Activated CD4-positive, CD25-positive, alpha-beta regulatory T cell treated with anti-CD3 and anti-CD28 coated beads, Interleukin-2, amount 50 U/mL, for 16 hours (primary cell): ENCODE measurements at regions not wholly inside any gene's neighbourhood (a gene's known extent, or its start where the extent isn't known, plus 50 kb on each side); places are given as distances from the start of the nearest gene placed in this dataset.
"Not testable (repeated sequence)": the region's sequence is repeated elsewhere in the genome, so short reads cannot be mapped to it uniquely, and the experiment has no call there.

Experiments
- DNase-seq: peaks from one replicate; pipeline ENCODE4 v3.0.0-alpha.2; 2020; ENCODE audit warnings: low read depth, low spot score

DNA sequence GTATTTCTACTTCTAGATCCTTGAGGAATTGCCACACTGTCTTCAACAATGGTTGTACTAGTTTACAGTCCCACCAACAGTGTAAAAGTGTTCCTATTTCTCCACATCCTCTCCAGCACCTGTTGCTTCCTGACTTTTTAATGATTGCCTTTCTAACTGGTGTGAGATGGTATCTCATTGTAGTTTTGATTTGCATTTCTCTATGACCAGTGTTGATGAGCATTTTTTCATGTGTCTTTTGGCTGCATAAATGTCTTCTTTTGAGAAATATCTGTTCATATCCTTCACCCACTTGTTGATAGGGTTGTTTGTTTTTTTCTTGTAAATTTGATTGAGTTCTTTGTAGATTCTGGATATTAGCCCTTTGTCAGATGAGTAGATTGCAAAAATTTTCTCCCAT is 1447.0 kb downstream of the ZPLD1 start:
- not testable (repeated sequence) for DNase-seq

DNA sequence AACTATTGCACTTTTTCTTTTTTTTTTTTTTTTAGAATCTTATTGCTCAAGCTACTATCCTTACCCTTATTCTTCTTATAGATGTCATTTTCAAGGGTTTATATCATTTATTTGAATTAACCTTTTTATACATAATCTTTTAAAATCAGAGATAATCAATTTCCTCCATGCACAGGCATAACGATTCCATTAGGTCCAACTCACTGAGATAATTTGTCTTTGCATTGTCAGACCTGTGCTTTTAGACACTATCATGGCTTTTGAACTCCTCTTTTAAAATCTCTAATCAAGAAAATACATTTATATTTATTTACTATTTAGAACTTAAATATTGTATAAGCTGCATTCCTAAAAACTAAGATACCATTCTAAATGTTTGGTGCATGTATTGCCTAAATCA is 1454.9 kb downstream of the ZPLD1 start:
- DNase-seq: no peak

DNA sequence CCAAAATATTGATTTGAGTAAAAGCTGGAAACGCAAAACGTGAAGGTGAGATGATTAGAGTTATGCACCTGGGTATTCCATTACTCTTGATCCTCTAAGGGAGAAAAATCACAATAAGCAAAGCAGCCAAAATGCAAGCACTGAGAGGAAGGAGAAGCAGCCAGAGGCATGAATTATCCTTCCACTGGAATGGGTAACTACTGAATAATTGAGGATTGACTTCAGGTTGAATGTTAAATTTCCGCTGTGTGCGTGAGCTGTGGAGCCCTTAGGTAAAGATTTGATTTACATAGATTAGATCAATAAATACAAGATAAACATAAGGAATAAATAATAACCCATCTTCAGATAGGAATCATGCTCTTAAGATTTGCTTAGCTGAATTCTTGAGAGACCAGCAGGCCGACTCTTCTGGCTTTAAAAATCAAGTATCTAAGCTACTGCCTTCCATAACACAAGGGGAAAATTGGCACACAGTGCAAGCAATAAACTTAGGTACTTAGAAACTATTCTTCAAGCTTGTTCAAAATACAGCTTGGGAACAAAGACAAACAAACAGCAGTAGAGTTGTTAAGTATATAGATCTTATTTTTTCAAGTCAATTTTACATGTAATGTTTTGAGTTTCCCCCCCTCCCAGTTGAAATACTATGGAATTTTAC is 1459.5 kb downstream of the ZPLD1 start:
- DNase-seq: no peak

DNA sequence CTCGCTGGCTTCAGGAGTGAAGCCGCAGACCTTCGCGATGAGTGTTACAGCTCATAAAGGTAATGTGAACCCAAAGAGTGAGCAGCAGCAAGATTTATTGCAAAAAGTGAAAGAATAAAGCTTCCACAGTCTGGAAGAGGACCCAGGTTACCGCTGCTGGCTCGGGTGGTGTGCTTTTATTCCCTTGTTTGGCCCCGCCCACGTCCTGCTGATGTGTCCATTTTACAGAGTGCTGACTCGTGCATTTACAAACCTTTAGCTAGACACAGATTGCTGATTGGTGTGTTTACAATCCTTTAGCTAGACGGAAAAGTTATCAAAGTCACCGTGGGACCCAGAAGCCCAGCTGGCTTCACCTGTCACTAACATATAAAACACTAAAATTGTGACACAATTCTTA is 1464.5 kb downstream of the ZPLD1 start:
- no peak for DNase-seq

DNA sequence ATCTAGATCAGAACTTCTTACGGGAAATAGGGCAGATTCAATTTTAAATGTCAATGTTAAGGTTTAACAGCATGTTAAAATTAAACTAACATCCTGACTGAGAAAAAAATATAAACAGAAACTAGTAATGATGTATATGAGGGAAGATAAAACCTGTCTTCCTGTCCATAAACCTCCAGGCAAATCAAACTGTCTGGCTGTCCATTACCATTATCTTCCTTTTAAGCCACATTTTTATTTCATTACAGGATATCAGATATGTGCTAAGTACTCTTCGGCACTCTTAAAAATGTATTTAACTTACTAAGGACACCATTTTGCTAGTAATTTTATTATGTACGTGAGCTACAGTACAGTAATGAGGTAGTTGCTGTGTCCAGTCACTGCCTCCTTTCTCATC is 1461.7 kb upstream of the ALCAM start:
- DNase-seq: no peak

DNA sequence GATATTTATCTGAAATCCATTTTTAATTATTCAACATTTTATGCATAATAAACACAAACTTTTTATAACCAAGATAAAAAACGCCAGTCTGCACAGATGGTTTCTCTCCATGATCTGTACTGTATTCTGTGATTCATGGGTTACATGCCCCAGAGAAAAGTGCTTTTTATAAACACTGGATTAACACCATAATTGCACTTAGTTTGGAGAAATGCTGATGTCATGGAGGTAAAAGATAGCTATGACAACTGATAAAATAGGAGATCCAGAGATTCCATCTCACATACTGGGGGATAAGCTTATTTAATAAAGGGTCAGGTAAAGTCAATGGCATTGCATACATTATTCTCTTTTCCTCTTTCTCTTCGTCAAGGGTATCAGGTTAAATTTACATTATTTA is 1460.4 kb upstream of the ALCAM start:
- no peak for DNase-seq

DNA sequence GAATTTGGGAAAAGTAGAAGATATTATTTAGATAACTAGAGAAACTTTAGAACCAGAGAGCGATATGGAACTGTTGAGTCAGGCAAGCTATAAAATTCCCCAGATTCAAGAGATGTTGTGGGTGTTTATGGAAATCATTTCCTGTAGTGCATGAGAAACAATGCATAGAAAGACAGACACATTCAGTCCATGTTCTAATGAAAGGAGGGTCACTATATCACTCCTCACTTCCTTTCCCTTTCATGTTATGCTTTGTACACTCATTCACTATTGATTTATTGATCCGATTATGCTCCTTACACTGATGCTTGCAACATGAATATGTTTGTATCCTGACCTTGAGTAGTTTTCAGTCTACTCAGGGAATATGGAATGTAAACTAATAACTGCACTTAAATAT is 1459.9 kb upstream of the ALCAM start:
- no peak for DNase-seq

DNA sequence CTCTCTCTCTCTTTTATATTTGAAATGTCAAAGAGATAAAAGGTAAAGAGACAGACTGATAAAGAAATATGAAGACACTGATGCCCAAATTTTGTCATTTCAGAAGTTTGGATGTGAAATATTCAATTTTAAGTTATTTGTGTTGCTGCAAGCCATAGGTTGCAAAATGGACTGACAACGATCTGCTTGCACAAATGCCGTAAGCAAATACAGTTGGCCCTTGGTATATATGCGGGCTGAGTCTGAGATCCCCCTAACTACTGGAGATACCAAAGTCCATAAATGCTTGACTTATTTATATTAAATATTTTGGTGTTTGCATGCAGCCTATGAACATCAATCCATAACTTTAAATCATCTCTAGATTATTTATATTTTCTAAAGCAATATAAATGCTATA is 1459.1 kb upstream of the ALCAM start:
- DNase-seq: no peak

DNA sequence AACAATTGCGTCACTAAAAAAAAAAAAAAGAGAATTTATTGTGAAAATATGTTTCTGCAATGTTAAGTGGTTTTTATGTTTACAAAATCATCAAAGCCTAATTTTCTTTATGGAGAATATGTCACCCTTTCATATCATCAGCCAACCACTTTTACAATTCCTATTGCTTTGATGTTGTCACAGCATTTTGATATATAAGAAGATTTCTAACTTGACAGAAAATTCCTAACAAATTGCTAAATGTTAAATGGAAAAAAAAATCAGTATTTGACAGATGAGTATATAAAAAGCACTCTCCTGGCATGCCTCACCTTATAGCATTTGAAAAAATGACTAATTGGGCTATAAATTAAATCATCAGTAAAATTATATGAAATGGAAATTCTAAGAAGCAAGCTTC is 1457.3 kb upstream of the ALCAM start:
- DNase-seq: no peak

DNA sequence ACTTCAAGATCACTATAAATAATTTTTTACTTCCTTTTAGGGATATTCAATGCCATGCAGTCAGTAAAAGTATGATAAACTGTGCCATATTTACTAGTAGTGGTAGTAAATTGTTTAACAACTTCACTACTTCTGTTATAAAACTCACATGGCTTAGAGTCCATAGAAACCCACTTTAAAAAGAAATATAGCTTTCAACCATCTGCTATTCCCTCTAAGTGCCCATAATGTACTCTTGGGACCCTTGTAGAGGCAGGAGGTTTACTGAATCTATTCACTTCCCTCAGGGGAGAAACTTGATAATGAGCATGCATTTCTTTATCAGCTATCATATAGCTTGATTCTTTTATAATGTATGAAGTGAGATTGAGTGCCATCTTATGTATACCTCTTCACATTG is 1448.4 kb upstream of the ALCAM start:
- DNase-seq: no peak

DNA sequence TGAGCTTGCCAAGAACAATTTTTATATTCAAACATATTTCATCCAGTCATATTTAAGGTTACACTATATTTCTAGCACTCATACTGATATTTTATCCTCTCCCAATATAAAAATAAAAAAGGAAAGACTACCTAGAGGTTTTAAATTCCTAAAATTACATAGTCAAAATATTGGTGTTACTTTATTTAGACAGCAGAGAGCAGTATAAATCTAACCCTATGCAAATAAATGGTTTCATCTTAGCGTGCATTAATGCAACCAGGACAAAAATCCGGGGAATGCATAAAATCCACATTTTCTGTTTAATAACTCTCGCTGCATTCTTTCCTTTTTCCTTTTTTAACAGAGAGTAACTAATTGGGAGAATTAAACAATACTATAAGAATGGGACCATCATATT is 1447.4 kb upstream of the ALCAM start:
- DNase-seq: no peak

DNA sequence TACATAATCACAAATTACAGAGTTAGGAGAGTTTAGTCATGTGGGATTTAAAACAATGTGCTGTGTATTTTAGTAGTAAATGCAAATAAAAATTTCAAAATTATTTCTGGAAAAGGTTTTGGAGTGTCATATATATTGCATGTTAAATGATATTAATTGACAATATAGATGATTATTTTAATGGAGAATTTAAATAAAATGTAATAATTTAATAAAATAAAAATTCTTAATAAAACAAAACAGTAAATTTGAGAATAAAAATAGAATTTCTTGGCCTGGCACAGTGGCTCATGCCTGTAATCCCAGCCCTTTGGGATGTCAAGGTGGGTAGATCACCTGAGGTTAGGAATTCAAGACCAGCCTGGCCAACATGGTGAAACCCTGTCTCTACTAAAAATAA is 1442.8 kb upstream of the ALCAM start:
- no peak for DNase-seq

DNA sequence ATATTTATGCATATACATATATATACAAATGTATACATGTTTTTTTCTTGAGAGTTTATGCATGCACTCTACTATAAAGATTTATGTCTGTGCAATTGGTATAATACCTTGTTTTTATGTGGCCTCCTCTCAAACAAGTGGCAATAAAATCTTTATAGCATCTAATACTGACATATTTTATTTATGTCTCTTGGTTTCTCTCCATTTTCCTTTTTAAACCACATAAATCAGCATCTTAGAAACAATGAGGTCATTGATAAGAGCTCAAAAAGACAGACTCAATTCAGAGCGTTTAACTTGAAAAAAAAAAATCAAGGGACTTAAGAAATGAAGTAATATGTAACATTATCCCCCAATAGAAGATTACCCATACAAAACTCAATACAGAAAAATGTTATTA is 1442.2 kb upstream of the ALCAM start:
- no peak for DNase-seq

DNA sequence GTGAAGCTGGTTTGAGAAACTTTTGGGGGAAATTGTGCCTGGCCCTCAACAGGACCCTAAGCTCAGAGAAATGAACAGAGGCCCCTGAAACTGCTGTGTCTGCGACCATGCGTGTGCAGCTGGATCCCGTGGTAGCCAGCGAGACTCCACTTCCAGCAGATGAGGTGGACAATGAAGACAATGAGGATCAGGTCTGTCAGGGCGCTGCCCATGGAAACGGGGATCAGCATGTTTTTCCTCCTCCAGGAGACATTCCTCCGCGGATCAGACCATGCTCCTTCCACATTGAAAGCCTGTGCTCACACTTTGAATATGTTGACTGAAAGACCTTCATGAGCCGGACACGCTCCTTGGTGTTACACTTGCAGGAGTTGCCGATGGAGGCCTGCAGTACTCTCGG is 1439.8 kb upstream of the ALCAM start:
- DNase-seq: no peak

DNA sequence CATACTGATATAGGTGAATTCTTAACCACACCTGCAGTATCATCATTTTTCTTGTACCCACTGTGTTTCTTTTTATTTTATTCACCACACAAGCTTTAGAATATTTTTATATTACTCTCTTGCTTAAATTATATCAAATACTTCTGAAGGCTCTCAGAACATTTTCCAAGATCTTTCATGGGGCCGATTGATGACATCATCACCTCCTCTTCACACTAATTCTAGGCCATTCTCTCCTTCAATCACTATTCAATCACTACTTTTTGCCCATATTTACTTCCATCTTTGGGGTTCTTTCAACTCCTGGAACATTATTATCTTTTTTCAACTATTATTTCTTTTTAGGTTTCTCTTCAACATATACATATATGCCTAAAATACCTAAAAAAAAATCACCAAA is 1438.8 kb upstream of the ALCAM start:
- DNase-seq: no peak

DNA sequence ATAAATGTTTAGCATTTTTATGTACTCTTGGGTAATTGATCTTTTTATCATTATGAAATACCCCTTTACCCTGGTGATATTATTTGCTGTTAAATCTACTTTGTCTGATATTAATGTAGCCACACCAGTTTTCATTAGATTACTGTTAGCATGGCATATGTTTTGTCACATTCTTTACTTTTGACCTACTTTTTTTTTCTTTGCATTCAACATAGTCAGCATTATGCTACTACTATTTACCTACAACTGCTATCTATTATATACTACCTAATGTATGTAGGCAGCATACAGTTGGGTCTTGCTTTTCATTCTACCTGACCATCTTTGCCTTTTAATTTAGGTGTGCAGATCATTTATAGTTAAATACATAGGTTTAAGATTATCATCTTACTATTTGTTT is 1429.6 kb upstream of the ALCAM start:
- DNase-seq: no peak

DNA sequence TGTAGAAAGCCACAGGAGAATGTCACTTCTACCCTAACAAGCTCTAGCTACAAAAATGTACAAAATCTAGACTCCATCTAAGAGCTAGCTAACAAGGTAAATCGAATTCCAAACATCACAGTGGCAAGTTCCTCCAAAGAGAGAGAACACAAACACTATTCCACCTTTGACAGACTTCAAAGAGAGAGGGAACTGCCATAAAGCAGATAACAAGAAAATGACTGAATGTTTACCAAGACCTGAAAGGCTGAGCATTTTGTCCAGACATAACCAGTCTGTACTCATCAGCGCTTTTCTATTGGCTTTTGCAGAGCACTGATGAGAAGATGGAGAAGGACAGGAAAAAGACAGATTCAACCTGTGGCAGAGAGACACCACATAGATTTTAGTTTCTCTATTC is 1419.6 kb upstream of the ALCAM start:
- no peak for DNase-seq

DNA sequence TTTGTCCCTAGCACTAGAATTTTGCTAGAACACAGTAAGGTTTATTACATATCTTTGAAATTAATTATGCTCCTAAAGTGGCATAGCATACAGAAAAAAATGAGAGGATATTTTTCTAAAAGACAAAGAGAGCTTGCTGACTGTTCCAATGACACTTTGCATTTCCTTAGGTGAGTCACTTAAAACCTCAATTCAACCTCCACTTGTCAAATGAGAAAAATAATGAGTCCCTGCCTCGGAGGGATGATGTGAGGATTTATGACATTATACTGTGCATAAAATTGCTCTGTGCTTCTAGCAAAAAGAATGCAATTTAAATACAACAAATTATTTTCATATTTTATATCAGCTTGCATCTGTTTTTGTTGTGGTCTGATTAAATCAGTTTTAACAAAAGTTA is 1417.0 kb upstream of the ALCAM start:
- no peak for DNase-seq

DNA sequence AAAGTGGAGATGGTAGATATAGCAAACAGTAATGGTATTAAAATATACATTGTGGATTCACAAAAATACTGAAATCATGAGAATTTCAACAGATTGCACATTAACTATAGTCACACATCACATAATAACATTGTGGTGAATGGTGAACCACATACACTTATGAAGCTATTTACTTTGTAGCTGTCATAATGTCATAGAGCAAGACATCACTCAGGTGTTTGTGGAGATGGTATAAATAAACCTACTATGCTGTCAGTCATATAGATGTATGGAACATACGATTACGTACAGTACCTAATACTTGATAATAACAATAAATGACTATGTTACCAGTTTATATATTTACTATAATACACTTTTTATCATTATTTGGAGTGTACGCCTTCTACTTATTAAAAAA is 1416.0 kb upstream of the ALCAM start:
- DNase-seq: no peak

DNA sequence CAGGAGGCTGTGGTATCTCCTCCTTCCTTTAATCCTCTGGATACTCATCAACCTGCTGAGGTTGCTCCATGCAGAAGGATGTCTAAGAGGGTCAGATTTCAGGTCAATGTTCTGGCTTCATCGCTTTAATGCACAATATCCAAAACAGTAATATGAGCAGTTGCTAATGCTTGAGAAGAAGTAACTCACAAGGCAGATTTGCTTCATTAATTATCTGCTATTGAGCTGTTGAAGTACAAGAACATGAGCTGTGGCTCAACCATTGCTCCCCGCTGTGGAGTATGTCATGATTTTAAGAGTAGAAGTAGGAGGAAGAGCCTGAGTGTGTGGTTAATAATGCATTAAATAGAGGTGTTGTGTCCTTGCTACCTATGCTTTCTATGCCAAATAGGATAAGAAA is 1412.9 kb upstream of the ALCAM start:
- no peak for DNase-seq

DNA sequence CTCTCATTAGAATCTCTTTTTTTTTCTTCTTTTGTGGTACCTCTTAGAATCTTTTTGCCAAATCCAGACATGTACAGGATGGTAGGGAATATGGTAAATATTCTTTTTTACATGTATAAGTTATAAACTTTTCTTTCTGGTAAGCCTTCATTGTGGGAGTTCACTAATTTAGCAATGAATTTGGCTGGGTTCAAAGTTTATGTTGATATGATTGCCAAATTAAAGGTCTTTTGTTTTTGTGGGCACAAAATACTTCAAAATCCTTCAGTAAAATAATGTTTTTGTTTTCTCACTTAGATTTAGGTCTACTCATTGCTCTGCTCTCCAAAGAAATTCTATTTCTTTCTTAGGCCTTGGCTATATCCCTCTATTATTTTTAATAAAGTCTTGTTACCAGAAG is 1405.9 kb upstream of the ALCAM start:
- DNase-seq: no peak

DNA sequence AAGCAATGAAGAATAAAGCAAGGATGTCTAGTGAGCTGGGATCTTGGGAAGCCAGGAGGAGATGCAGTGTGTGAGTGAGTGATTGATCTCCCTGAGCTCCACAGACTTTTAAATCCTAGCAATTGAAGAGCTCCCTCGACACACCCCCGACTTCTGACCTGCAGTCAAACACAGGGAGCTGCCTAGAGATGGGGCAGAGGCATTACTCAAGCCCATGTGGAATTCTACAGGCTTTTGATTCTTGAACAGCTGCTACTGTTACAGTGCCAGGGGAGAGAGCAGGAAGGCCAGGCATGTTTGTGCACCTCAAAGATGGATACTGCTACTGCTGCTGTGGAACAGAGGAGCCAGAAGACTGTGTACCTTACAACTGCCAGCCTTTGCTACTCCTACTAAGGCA is 1403.1 kb upstream of the ALCAM start:
- DNase-seq: no peak

DNA sequence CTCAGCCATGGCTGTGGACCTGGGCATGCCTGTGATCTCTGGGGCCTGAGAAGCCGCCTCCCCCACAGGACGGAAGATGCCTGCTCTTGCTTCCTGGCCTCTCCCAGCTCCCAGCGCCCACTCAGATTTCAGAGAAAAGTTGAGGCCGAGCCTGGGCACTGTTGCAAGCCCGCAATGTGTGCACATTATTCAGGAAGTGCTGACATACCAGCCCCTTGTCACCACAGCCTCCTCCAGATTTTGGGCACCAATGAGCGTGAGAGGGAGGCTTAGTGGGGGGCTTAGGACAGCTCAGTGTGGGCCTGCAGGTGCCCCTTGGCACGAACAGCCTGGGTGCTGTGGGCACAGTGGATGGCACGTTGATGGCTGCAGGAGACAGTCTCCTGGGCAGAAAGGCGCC is 1400.9 kb upstream of the ALCAM start:
- no peak for DNase-seq

DNA sequence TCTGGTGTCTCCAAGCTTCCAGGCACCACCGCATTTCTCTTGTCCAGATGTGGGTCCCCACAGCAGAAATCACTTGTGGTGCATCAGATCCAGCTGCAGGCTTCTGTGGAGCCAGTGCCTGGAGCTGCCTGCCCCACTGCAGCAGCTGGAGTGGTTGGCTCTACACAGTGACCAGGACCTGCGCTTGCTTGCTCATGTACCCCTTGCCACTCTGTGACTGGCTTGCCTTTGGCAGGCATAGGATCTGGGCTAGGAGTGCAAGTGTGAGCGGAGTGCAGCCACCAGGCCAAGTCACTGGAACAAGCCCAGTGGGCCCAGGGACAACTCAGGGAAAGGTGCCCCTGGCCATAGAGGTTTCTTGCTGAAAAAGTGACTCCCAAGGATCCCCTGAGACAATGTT is 1400.0 kb upstream of the ALCAM start:
- no peak for DNase-seq

DNA sequence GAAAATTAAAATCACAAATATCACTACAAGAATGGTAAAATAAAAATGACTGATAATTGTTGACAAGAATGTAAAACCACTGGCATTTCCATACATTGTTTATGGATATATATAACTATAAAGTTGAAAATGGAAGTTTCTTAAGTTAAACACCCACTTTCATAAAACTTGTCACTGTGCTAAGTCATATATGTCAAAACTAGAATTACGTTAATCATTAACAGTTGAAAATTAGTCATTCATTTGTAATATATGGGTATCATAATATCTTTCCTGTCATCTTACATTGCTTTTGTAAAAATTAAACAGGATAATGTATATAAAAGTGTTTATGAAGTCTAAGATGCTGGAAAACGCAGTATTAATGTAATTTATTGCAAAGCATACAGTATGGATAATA is 1398.6 kb upstream of the ALCAM start:
- DNase-seq: no peak
